ENCODE measurements at regions not wholly inside any gene's neighbourhood (a gene's known extent, or its start where the extent isn't known, plus 50 kb on each side); places are given as distances from the start of the nearest gene placed in this dataset.
"Not testable (repeated sequence)": the region's sequence is repeated elsewhere in the genome, so short reads cannot be mapped to it uniquely, and the experiment has no call there.

GRCh38 chr17:30686538-30687479 lies 137.7 kb downstream of the CRLF3 start:
- not testable (repeated sequence) for DNase-seq

- DNase-seq: not testable (repeated sequence)
These were observed 142.2 kb downstream of the CRLF3 start for GRCh38 chr17:30682280-30682679.

DNA sequence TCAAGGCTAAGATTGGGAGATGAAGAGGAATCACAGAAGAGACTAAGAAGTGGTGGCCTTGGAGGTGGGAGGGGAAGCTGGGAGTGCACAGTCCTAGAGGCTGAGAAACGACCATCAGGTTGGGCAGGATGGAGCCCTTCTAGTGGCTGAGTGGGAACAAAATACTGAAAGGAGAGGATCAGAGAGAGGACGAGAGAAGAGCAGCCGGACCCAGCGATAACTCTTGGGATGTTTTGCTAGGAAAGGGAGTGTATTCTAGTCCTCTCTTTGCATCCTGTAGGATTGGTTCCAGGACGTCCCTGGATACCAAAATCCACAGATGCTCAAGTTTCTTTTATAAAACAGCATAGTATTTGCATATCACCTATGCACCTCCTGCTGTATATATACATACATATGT lies 143.8 kb downstream of the CRLF3 start:
- not testable (repeated sequence) for DNase-seq

GRCh38 chr17:30677550-30678249 lies 146.8 kb downstream of the CRLF3 start:
- DNase-seq: no peak

DNA sequence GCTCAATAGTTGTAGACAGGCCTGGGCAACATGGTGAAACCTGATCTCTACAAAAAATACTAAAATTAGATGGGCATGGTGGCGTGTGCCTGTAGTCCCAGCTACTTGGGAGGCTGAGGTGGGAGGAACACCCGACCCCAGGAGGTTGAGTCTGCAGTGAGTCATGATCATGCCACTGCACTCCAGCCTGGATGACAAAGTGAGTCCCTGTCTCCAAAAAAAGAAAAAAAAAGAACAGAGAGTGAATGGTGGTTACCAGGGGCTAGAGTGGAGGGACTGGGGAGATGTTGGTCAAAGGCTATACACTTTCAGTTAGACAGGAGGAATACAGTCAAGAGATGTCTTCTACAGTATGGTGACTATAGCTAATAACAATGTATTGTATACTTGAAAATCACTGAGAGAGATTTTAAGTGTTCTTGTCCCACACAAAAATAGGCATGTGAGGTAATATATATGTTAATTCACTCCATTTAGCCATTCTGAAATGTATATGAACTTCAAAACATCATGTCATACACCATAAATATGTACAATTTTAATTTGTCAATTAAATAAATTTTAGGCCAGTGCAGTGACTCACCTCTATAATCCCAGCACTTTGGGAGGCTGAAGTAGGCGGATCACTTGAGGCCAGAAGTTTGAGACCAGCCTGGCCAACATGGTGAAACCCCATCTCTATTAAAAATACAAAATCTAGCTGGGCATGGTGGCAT lies 148.6 kb downstream of the CRLF3 start:
- DNase-seq: not testable (repeated sequence)

DNA sequence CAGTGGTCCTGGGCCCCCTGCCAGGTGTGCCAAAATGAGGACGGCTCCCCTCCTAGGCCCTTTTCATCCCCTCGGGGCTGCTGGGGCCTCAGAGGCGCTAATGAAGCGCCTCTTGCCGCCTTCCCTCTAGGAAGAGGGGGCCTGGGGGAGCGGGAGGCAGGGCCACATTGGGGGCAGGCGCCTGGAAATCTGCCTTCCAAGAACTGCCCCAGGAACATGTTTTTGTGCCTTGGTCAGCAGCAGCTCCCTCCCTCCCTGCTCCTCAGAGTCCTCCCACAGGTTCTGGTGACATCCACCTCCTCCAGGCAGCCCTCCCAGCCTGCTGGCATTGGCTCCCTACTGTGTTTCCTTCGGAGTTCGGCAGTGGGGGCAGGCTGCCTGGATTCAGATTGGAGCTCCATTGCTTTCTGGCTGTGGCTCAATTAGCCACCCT lies 155.3 kb downstream of the CRLF3 start:
- DNase-seq: not testable (repeated sequence)

GRCh38 chr17:30668360-30669181 lies 155.9 kb downstream of the CRLF3 start:
- not testable (repeated sequence) for DNase-seq

DNA sequence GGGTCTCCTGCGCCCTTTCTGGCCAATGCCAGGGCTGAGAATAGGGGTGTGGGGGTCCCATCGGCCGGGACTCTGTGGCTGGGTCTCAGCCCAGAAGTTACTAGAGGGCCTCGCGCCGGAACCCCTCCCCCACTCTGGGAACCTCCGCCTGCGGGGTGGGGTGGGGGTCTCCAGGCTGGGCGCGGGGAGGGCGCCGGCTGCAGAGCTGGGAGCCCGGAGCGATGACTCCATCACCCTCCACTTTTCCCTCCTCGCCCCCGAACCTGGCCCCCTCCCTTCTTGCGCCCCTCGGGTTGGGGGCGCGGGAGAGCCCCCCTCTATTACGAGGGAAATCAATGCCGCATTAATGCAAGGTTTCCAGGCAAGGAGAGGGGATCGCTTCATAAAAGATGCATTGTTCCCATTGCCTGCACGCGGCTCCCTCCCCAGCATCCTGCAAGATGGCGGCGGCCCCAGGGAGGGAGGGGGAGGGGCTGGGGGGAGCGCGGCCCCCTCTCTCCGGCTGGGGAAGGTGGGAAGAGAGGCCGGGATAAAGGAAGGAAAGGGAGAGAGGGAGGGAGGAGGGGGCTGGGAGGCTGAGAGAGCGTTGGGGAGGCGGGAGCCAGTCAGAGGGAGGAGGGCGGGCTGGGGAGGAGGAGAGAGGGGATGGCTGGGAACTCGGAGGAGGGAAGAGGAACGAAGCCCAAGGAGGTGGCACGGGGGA lies 156.7 kb downstream of the CRLF3 start:
- not testable (repeated sequence) for DNase-seq

GRCh38 chr17:30666838-30667656 lies 157.4 kb downstream of the CRLF3 start:
- DNase-seq: not testable (repeated sequence)

GRCh38 chr17:30663727-30664455 lies 160.6 kb downstream of the CRLF3 start:
- DNase-seq: not testable (repeated sequence)

- DNase-seq: not testable (repeated sequence)
These were observed 167.3 kb downstream of the CRLF3 start for GRCh38 chr17:30657148-30657547.

DNA sequence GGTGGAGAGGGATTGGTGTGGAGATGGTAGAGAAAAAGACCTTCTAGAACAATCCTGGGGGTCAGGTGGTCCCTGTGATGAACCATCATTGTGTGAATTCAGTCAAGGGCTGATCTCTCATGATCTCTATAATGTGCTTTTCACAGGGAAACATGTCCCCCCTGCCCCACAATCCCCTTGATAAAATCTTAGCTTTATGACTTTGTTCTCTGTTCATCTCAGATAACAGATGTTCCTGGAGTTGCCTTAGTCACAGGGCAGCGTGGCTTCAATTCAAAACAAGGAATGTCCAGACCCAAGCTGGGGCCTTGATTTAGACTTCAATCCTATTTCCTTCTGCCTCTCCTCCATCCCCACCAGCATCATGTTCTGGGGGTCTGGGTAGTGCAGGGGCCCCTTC lies 171.5 kb downstream of the CRLF3 start:
- DNase-seq: not testable (repeated sequence)

DNA sequence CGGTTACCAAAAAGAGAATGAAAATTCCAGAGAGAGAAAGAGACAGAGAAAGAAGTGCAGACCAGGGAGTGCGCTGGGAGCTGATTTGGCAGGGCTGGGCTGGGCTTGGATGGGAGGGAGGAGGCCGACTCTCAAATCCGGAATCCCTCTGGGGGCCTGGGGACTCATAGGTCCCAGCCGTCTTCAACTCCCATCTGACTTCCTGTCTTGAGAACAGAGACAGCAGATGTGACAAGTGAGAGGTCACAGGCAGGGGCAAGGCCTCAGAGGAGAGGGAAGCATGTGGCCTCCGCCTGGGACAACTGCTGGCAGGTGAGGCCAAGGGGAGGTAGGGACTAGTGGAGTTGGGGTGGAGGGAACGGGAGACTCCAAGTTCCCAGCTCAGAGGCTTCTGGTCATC lies 172.9 kb downstream of the GOSR1 start:
- DNase-seq: not testable (repeated sequence)

GRCh38 chr17:30648015-30648620 lies 170.9 kb downstream of the GOSR1 start:
- not testable (repeated sequence) for DNase-seq

DNA sequence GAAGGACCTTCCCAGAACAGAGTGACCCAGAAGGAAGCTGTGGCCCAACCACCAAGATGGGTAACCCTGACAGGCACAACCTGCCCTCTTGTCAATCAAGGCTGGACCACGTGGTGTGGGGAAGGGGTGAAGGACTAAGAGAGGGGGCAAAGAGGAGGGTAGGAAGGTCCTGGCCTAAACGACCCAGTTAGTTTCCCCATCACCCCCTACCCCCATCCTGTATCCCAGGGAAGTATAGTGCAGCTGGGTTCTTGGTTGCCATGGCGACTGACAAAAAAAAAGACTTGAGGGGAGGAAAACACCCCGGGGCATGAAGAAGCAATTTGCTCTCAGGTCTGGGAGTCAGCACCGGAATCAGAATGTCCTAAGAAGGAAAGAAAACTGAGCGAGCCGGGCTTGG lies 168.7 kb downstream of the GOSR1 start:
- not testable (repeated sequence) for DNase-seq

DNA sequence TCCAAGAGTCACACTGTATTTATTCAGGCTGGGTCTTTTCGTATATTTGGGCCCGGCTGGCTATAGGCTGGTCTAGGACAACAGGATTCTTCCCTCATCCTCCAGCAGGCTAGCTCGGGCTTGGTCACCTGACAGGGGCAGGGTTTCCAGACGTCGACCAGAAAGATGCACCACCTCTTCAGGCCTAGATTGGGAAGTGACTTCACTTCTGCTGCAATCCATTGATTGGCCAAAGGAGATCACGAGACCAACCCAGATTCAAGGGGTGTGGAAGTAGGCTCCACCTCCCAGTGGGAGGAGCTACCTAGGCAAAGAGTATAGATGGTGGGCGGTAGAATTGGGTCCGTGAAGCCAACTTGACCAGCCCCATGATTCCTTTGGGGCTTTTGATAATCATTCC lies 167.5 kb downstream of the GOSR1 start:
- not testable (repeated sequence) for DNase-seq

GRCh38 chr17:30644287-30644686 lies 167.1 kb downstream of the GOSR1 start:
- DNase-seq: not testable (repeated sequence)

DNA sequence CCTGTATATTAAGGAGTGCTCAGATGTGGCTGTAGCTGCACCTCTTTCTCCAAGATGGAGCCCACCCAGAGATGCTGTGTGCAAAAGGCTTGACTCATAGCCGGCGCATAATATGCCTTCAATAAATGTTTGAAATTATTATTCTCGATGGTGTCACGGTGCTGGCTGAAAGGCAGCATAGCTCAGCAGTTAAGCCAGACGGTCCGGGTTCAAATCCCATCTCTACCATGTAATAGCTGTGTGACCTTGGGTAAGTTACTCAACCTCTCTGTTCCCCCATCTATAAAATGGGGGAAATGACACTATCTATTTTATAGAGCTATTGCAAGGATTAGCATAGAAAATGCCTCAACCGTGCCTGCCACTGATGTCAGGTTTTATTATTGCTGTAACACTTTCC lies 164.2 kb downstream of the GOSR1 start:
- DNase-seq: not testable (repeated sequence)

- not testable (repeated sequence) for DNase-seq
These were observed 162.2 kb downstream of the GOSR1 start for GRCh38 chr17:30639391-30639790.
